ENCODE measurements at regions not wholly inside any gene's neighbourhood (a gene's known extent, or its start where the extent isn't known, plus 50 kb on each side); places are given as distances from the start of the nearest gene placed in this dataset.

DNA sequence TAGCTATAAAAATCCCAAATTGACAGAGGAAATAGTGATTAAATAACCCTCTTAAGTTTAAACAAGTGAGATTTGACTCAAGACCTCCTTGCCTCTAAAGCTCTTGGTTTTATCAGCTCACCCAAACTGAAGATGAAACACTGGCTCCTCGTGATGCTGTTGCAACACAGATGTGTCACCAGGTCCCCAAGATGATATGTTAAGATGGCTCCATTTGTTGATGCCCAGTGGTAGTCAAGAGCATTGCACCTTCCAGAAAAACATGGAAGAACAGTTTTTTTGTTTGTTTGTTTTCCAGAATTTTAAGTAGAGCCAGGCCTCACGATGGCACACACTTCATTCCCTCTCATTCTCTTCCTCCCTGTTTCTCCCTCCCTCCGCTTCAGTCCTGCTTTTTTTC lies 399.8 kb downstream of the TXNL1 start:
- TF ChIP-seq, protein P1, sequence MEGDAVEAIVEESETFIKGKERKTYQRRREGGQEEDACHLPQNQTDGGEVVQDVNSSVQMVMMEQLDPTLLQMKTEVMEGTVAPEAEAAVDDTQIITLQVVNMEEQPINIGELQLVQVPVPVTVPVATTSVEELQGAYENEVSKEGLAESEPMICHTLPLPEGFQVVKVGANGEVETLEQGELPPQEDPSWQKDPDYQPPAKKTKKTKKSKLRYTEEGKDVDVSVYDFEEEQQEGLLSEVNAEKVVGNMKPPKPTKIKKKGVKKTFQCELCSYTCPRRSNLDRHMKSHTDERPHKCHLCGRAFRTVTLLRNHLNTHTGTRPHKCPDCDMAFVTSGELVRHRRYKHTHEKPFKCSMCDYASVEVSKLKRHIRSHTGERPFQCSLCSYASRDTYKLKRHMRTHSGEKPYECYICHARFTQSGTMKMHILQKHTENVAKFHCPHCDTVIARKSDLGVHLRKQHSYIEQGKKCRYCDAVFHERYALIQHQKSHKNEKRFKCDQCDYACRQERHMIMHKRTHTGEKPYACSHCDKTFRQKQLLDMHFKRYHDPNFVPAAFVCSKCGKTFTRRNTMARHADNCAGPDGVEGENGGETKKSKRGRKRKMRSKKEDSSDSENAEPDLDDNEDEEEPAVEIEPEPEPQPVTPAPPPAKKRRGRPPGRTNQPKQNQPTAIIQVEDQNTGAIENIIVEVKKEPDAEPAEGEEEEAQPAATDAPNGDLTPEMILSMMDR (IDR thresholded peaks at IDR 0.05; ENCODE audit: low read length): peak; percentile 13; the same call in 1 of the 2 replicates
- TF ChIP-seq EZH2phosphoT487 (IDR thresholded peaks at IDR 0.05; ENCODE audit: low read length): no peak

Data from MM.1S (cell line).